ENCODE measurements at regions not wholly inside any gene's neighbourhood (a gene's known extent, or its start where the extent isn't known, plus 50 kb on each side); places are given as distances from the start of the nearest gene placed in this dataset.
A peak's percentile ranks its signal among the peaks of the same experiment; 100 is the strongest.

GRCh38 chr1:29649189-29650040 is 413.1 kb downstream of the PTPRU start:
- peak; percentile 48 for DNase-seq (ENCODE audit: low read depth)

GRCh38 chr1:29648798-29649188 is 412.5 kb downstream of the PTPRU start:
- no peak for DNase-seq (ENCODE audit: low read depth)

- DNase-seq (ENCODE audit: low read depth) = no peak
Observed at GRCh38 chr1:29648026-29648425, 411.7 kb downstream of the PTPRU start.

GRCh38 chr1:29647581-29647980 is 411.3 kb downstream of the PTPRU start:
- DNase-seq (ENCODE audit: low read depth) = no peak

GRCh38 chr1:29646161-29646775 is 409.9 kb downstream of the PTPRU start:
- no peak for DNase-seq (ENCODE audit: low read depth)

GRCh38 chr1:29645586-29645985 is 409.3 kb downstream of the PTPRU start:
- DNase-seq (ENCODE audit: low read depth) = no peak

- DNase-seq (ENCODE audit: low read depth) = no peak
Observed at GRCh38 chr1:29644812-29645211, 408.5 kb downstream of the PTPRU start.

GRCh38 chr1:29643838-29644440 is 407.6 kb downstream of the PTPRU start:
- DNase-seq (ENCODE audit: low read depth) = no peak

- no peak for DNase-seq (ENCODE audit: low read depth)
Observed at GRCh38 chr1:29643281-29643680, 407.0 kb downstream of the PTPRU start.

GRCh38 chr1:29642519-29642918 is 406.2 kb downstream of the PTPRU start:
- no peak for DNase-seq (ENCODE audit: low read depth)

- DNase-seq (ENCODE audit: low read depth) = no peak
Observed at GRCh38 chr1:29641921-29642320, 405.6 kb downstream of the PTPRU start.

GRCh38 chr1:29640428-29640785 is 404.1 kb downstream of the PTPRU start:
- peak; percentile 34 for DNase-seq (ENCODE audit: low read depth)

- peak; percentile 96 for DNase-seq (ENCODE audit: low read depth)
Observed at GRCh38 chr1:29639741-29640427, 403.6 kb downstream of the PTPRU start.

- peak; percentile 85 for DNase-seq (ENCODE audit: low read depth)
Observed at GRCh38 chr1:29639156-29639736, 402.9 kb downstream of the PTPRU start.

- no peak for DNase-seq (ENCODE audit: low read depth)
Observed at GRCh38 chr1:29638281-29638680, 402.0 kb downstream of the PTPRU start.

- no peak for DNase-seq (ENCODE audit: low read depth)
Observed at GRCh38 chr1:29636936-29637335, 400.6 kb downstream of the PTPRU start.

GRCh38 chr1:29635501-29636263 is 399.4 kb downstream of the PTPRU start:
- no peak for DNase-seq (ENCODE audit: low read depth)

GRCh38 chr1:29634746-29635335 is 398.5 kb downstream of the PTPRU start:
- no peak for DNase-seq (ENCODE audit: low read depth)

- DNase-seq (ENCODE audit: low read depth) = no peak
Observed at GRCh38 chr1:29634324-29634723, 398.0 kb downstream of the PTPRU start.

- DNase-seq (ENCODE audit: low read depth) = no peak
Observed at GRCh38 chr1:29633771-29634170, 397.4 kb downstream of the PTPRU start.

All from renal cortical epithelial cell (primary cell).